GM19372 (cell line): ENCODE measurements at regions not wholly inside any gene's neighbourhood (a gene's known extent, or its start where the extent isn't known, plus 50 kb on each side); places are given as distances from the start of the nearest gene placed in this dataset.
A peak's percentile ranks its signal among the peaks of the same experiment; 100 is the strongest.

Experiments used
- ATAC-seq: cut with Tn5 transposase; IDR thresholded peaks from one replicate; pipeline ENCODE4 v1.9.1; 2021; ENCODE audit warnings: mild to moderate bottlenecking, low read depth, moderate library complexity; ENCODE audit not compliant: unreplicated experiment

GRCh38 chr5:105821800-105822199, 1848.9 kb downstream of the EFNA5 start:
- no peak for ATAC-seq

DNA sequence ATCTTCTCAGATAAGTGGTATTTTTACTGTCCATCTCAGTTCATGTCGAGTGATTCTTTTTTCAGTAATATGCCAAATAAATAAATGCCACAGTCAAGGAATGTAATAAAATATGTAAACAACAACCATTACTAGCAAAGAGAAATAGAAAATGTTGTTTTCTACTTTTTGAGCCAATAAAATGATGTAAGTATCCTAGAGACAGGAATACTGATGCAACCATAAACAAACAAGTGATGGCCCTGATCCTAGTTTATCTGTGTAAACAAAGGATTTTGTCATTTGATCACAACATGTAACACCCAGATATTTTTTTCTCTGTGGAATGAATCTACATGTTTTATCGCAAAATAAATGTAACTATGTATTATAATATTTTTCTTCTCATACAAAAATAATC, 1852.8 kb downstream of the EFNA5 start:
- ATAC-seq = no peak

DNA sequence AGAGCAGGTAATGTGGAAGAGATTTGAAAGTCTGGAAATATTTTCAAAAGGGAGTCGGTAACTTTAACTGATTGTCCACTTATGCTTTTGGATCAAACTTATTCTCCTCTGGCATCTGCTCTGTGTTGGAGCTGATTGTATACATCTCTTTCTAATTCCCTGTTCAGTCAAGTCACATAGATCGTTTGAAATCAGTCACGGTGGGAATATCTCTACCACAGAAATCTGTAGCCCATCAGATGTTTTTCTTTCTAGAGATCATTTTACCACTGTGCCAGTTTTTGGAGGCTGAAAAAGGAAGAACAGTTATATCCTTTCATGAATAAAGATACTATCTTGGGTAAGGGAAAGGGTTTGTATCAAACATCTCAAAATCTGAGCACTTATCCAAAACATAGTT, 1853.3 kb downstream of the EFNA5 start:
- ATAC-seq = no peak

DNA sequence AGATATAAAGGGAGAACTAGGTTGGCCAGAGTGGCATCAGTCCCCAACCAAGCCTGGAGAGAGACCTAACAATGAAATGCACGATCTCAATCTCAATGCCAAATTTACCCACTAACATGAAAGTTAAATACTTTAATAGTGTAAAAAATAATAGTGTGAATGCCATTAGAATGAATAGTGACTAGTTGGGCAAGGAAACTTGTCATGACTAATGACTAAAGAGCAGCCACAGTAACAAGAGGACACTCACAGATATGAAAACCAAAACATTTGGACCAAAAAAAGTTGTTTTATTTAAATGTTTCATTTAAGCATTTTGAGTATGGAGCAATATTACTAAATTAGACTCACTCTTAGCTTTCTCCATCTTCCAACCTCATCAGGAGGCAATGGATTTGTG, 1853.8 kb downstream of the EFNA5 start:
- ATAC-seq = no peak

DNA sequence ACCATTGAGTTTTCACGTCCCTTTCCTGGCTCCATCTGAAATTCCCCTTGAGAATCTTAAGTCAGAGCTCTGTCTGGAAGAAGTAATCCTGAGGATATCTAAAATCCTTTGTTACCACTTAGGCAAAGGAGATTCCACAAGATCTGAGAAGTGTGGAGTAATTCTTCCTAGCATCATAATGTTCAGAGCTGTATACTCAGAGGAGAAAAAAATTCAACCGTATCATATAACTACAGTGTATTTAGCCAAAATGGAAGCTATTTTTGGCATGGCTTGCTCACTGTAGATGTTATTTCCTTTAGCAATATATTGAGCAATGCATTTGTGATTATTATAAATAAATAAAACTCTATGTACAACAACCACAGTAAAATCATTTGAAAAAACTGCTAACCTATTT, 1858.4 kb downstream of the EFNA5 start:
- no peak for ATAC-seq

GRCh38 chr5:105807951-105808350, 1862.8 kb downstream of the EFNA5 start:
- no peak for ATAC-seq

DNA sequence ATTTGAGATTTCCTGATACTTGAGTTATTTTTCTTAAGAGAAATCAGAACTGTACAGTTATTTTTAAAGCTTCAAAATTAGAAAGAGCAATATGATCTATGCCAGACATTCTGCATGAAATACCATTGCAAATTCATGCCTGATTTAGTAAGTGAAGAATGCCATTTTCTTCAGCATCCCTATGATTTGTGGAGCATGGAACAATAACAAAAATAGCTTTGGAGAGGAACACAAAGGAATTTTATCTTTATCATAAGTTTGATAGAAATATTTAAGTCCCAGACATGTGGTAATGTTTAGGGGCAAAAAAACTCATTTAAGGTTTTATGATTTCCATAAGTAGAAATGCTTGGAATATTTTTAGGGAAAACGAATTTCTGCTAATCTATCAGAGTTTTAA, 1863.4 kb downstream of the EFNA5 start:
- no peak for ATAC-seq

DNA sequence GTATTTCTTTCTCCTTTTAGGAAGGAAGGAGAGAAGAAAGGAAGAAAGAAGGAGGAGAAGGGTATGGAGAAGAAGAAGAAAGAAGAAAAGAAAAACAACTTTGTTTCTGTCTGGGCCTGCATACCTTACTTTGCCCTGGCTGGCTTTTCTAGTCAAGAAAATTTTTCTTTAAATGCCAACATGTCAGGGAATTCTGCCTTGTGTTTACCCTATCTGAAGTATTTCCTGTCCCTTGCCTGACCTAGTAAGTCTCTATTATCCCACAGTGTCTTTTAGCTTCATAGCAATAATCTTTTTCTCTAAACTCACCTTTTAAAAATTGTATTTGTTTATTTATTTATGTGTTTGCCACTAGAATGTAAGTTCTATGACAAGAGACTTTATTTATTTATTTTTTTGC, 1864.1 kb downstream of the EFNA5 start:
- ATAC-seq = no peak

GRCh38 chr5:105803431-105803830, 1867.3 kb downstream of the EFNA5 start:
- no peak for ATAC-seq

- no peak for ATAC-seq
Measured at GRCh38 chr5:105794578-105794977, 1876.2 kb downstream of the EFNA5 start.

DNA sequence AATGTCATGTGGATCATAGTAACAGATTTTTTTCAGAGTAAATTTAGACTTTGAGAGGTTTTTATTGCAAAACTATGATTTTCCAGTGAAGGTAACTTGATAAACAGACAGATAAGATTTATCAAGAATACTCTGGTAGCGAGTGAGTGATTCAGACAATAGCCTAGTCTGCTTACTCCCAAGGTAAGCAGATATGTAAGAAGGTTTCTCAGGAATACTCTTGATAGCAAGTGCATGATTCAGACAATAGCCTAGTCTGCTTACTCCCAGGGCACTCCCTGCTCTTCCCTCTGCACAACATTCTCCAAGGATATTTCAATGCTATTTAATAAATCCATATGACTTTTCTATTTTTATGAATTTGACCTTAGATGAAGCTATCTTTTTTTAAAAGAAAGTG, 1881.5 kb downstream of the EFNA5 start:
- ATAC-seq = no peak

DNA sequence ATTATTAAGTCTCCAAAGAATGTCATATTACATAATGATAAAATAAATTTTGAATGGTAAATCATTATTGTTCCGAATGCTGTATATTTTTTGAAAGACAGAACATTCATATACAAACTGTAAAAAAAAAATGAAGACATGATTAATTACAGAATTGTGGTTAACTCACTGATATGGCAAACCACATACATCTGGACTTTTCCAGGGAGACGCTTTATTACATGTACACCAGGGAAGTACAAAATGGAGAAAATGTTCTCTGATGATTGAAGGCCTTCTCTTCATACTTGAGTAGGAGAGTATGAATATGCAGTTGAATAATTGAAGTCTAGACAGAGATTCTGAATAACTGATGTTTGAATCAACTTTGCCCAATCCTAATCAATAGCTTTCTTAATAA, 1886.9 kb downstream of the EFNA5 start:
- no peak for ATAC-seq

GRCh38 chr5:105782501-105782900, 1888.2 kb downstream of the EFNA5 start:
- ATAC-seq = no peak

DNA sequence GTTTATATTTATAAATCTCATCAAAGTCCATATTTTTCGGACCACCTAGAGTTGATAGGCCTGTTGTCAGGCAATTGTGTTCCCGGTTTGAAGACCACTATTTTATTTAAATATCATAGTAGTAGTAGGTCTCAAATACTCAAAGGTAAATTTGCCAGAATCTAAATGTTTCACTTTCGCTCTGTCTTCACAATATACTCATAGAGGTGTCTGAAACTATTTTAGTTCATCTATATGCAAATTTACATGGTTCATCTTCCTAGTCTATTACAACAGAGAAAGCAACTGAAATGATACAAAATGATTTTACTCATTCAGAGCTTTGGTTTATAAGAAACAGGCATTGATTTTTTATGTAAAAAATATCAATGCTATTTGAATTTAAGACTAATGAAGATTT, 1897.5 kb downstream of the EFNA5 start:
- no peak for ATAC-seq

- ATAC-seq = no peak
Measured at GRCh38 chr5:105767267-105767666, 1903.5 kb downstream of the EFNA5 start.

DNA sequence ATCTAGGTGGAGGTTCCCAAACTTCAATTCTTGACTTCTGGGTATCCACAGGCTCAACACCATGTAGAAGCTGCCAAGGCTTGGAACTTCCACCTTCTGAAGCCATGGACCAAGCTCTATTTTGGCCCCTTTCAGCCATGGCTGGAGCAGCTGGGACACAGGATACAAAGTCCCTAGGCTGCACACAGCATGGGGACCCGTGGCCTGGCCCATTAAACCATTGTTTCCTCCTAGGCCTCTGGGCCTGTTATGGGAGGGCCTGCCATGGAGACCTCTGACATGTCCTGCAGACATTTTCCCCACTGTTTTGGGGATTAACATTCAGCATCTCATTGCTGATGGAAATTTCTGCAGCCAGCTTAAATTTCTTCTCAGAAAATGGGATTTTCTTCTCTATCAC, 1908.0 kb downstream of the EFNA5 start:
- ATAC-seq = no peak

- ATAC-seq = no peak
Measured at GRCh38 chr5:105754056-105754455, 1916.7 kb downstream of the EFNA5 start.

DNA sequence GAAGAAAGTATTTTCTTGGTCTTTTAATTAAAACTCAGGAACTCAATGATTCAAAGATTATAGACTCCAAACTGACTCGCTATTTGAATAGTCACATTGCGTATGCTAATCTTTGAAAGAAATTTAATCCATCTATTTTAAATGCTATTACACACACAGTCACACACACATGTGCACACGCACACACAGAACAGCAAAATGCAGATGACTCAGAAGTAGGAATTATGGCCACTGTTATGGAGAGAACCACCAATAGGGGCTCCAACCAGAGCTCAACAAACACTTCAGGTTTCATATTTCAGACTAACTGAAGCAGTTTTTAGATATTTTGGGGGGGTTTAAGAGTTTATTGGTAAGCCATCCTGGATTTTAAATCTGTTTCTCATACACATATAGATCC, 1917.9 kb downstream of the EFNA5 start:
- no peak for ATAC-seq

- no peak for ATAC-seq
Measured at GRCh38 chr5:105751908-105752307, 1918.8 kb downstream of the EFNA5 start.

DNA sequence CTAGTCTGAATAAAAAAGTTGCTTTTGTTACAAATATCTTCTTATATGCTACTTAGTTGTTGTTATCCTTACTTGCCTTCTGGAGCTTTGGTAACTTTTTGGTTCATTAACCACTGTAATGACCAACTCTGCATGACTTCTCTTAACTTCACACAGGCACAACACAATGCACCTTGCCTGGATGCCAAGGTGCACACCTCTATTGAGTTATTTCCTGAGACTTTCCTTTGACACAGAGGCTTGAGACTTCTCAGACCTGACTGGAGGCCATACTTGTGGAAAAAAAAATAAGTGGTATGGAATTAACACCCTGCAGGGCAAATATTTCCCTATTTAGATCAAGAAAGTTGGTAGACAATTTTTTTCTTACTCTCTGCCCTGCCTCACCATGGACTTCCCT, 1925.6 kb downstream of the EFNA5 start:
- ATAC-seq = no peak

DNA sequence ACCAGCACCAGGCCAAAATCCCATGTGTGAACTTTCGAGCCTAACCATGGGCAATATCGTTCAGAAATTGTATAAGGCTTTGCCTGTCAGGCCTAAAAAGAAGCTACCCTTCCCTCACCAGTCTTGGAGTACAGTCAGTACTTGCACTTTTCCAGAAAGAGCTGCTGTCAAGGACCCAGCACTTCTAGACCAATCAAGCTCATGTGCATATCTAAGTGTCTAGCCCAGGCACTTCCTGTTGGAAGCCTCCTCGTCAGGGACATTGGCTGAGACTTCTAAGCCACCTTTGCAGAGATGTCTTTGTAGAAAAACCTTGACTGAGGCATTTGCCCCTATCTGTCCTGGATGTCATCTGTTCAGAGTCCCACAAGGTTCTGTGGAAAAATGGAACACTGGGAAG, 1930.5 kb downstream of the EFNA5 start:
- peak; percentile 49 for ATAC-seq

DNA sequence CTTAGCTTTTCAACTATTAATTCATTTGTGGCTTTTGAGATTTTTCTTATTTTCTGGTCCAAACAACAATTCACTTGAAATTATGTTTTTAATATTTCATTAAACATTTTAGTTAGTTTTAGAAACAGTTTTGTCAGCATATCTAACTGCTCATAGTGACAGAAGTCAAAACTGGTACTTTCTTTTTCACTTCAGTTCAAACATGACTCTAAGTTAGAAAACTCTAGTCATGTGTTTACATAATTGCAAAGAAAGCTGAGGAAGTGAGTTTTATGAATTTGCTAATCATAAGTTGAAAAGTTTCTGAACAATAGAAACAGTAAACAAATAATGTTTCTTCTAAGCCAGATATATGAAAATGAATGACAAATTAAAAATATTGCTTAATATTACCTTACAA, 1931.0 kb downstream of the EFNA5 start:
- ATAC-seq = no peak

DNA sequence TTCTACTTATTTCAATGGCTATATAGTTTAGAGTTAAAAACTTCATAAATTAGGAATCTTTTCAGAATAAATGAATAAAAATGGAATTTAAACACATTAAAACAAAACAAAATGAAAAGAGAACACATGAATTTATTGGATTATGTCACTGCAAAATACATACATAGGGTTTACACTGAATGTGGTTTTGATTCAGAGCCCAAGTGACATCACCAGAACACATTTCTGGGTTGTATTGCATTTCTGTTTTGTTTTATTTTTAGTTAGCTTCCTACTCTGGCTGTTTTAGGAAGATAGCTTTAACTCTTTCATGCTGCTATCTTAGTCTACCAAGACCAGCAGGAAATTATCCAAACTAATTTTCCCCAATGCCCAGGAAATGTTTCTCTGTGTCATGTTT, 1935.0 kb downstream of the EFNA5 start:
- ATAC-seq = no peak

DNA sequence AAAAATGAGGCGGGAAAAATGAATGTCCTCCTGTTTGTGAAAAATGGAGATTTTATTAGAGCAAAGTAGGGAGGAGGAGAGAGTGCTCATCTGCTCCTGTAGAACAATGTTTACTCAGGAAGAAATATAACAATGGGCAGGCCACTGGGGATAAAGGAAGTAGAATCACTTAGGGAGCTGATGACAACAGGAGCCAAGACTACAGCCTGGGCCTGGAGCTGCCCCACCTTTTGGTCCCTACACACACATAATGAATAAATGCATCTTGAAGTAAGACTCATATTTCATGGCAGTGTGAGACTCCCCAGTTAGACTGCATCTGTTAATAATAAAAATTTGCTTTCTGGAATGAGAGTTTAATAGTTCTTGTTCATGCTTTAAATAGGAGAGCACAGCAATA, 1939.8 kb downstream of the EFNA5 start:
- no peak for ATAC-seq
